MM.1S (cell line): ENCODE measurements at regions not wholly inside any gene's neighbourhood (a gene's known extent, or its start where the extent isn't known, plus 50 kb on each side); places are given as distances from the start of the nearest gene placed in this dataset.

Experiments used
- EZH2 ChIP-seq: fragments of 300-600 bp; sonication (generic); optimal IDR thresholded peaks from 2 replicates; pipeline ENCODE3; 2017; ENCODE audit warnings: low read depth, mild to moderate bottlenecking, antibody characterized with exemption, low read length, mixed read lengths
- TF ChIP-seq, protein P1 (sequence below): fragments of 300-600 bp; sonication (generic); IDR thresholded peaks from 2 replicates; pipeline ENCODE4 v1.5.1; 2016; ENCODE audit warnings: antibody characterized with exemption, low read length, mixed read lengths

DNA sequence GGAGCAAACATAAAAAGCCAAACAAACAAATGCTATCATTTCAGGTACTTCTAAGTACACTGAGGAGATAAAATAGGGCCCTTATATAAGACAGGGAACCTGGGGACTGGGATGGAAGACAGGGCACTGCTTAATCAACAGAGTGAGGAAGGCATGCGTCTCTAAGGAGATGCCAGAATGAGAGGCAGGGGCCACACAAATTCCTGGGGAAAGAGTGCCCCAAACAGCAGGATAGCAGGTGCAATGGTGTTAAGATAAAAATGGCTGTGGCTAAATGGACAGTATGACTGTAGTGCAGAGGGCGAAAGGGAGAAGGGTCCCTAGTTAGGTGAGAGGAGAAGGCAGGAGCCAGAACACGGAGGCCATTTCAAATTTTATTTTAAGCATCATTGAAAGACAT lies 113.9 kb downstream of the ZBTB18 start:
- TF ChIP-seq, protein P1, sequence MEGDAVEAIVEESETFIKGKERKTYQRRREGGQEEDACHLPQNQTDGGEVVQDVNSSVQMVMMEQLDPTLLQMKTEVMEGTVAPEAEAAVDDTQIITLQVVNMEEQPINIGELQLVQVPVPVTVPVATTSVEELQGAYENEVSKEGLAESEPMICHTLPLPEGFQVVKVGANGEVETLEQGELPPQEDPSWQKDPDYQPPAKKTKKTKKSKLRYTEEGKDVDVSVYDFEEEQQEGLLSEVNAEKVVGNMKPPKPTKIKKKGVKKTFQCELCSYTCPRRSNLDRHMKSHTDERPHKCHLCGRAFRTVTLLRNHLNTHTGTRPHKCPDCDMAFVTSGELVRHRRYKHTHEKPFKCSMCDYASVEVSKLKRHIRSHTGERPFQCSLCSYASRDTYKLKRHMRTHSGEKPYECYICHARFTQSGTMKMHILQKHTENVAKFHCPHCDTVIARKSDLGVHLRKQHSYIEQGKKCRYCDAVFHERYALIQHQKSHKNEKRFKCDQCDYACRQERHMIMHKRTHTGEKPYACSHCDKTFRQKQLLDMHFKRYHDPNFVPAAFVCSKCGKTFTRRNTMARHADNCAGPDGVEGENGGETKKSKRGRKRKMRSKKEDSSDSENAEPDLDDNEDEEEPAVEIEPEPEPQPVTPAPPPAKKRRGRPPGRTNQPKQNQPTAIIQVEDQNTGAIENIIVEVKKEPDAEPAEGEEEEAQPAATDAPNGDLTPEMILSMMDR, result no peak
- TF ChIP-seq EZH2, result no peak
